ENCODE measurements at regions not wholly inside any gene's neighbourhood (a gene's known extent, or its start where the extent isn't known, plus 50 kb on each side); places are given as distances from the start of the nearest gene placed in this dataset.

GRCh38 chr2:3000125-3000524 lies 377.5 kb downstream of the EIPR1 start:
- TF ChIP-seq CTCF (conservative IDR thresholded peaks at IDR 0.05 in 1 of 2, IDR thresholded peaks at IDR 0.05 in 1 of 2; ENCODE audit: low read depth in 1 of 2, low read length in 2 of 2) (no peak), EZH2 (IDR thresholded peaks at IDR 0.05; ENCODE audit: low read length, missing control alignments) (no peak)

Measured in fibroblast of lung (primary cell).